ENCODE measurements at regions not wholly inside any gene's neighbourhood (a gene's known extent, or its start where the extent isn't known, plus 50 kb on each side); places are given as distances from the start of the nearest gene placed in this dataset.
A peak's percentile ranks its signal among the peaks of the same experiment; 100 is the strongest.
"Not testable (repeated sequence)": the region's sequence is repeated elsewhere in the genome, so short reads cannot be mapped to it uniquely, and the experiment has no call there.

DNA sequence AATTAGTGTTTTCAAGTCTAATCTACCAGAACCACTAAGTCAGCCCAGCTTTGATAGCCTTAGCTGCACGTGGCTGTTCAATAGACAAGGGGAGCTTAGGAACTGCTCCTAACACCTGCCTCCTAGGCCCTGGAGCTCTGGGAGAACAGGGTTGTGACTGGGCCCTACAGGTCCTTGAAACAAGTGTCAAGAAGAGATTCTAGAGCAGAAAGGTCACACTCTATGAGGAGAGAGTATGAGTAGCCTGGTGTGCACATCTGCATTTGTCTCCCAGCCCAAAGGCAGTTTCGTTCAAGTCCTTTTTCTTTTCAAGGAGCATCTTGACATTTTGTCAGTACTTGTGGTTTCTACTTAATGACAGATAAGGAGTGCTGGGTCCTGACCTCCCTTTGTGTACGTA, 206.1 kb downstream of the PRELID2 start:
- no peak overlapping the region for H3K27ac ChIP-seq (ENCODE audit: low read length)
- H3K36me3 ChIP-seq (ENCODE audit: control insufficient read depth, insufficient read depth, low read length), result no peaks in the 10 kb centered on the region
- H3K4me1 ChIP-seq (ENCODE audit: control insufficient read depth, insufficient read depth, low read length), result no peaks in the 10 kb centered on the region
- peaks cover 3% of the 10 kb centered on the region for H3K9me3 ChIP-seq (replicated peaks; ENCODE audit: control insufficient read depth, low read depth, low read length)
- WGBS (ENCODE audit: insufficient coverage), result 60% methylated on average over 1 of the region's 3 CpGs
- no peak overlapping the region for H3K4me3 ChIP-seq (ENCODE audit: low read length)
- DNase-seq, result no peak
- no peaks in the 10 kb centered on the region for H3K27me3 ChIP-seq (ENCODE audit: control insufficient read depth, insufficient read depth, low read length)

DNA sequence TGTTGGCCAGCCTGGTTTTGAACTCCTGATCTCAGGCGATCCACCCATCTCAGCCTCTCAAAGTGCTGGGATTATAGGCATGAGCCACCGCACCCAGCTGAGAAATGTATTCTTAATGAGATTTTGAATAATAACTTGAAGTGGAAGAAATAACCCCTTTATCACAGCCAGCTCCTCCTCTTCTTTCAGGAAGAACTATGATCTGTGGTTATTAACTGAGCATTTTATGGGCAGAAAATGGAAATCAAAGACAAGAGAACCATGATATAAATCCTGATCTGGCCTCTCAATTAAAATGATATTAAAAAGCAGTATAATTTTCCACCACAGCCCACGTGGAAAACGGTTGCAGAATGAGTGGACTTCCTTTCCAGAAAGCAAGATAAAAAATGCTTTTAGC, 206.6 kb downstream of the PRELID2 start:
- no CpG with 5 or more reads among the region's 4 CpGs for WGBS (ENCODE audit: insufficient coverage)
- H3K4me1 ChIP-seq (ENCODE audit: control insufficient read depth, insufficient read depth, low read length), result no peaks in the 10 kb centered on the region
- no peaks in the 10 kb centered on the region for H3K27me3 ChIP-seq (ENCODE audit: control insufficient read depth, insufficient read depth, low read length)
- no peaks in the 10 kb centered on the region for H3K36me3 ChIP-seq (ENCODE audit: control insufficient read depth, insufficient read depth, low read length)
- no peak overlapping the region for H3K27ac ChIP-seq (ENCODE audit: low read length)
- H3K4me3 ChIP-seq (ENCODE audit: low read length), result no peak overlapping the region
- DNase-seq, result no peak
- peaks cover 8% of the 10 kb centered on the region for H3K9me3 ChIP-seq (replicated peaks; ENCODE audit: control insufficient read depth, low read depth, low read length)

DNA sequence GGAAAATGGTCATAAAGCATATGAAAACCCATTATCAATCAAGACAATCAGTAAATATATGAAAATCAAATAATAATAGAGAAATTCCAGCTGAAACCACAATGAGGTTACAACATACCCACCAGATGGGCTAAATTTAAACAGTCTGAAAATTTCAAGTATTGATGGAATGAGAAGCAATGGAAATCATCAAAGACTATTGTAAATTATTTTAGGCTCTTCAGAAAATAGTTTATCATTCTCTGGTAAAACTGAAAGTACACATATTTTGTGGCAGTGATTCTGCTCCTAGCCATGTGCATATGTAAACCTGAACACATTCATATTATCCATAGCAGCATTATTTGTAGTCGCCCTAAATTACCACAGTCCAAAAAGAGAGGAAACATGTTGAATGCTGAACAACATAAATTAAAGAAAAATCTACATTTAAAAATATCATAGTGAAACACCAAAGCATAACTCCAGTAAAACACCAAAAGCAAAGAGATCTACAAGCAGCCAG, 215.3 kb downstream of the PRELID2 start:
- Histone ChIP-seq H3K36me3 (ENCODE audit: control insufficient read depth, insufficient read depth, low read length) (no peaks in the 10 kb centered on the region), H3K4me3 (ENCODE audit: low read length) (no peak overlapping the region), H3K4me1 (ENCODE audit: control insufficient read depth, insufficient read depth, low read length) (no peaks in the 10 kb centered on the region), H3K9me3 (replicated peaks; ENCODE audit: control insufficient read depth, low read depth, low read length) (peaks cover 16% of the 10 kb centered on the region), H3K27me3 (ENCODE audit: control insufficient read depth, insufficient read depth, low read length) (no peaks in the 10 kb centered on the region), H3K27ac (ENCODE audit: low read length) (no peak overlapping the region)
- DNase-seq, result no peak
- WGBS (ENCODE audit: insufficient coverage), result no CpG with 5 or more reads among the region's 1 CpG

- 100% methylated on average over 2 of the region's 7 CpGs for WGBS (ENCODE audit: insufficient coverage)
- not testable (repeated sequence) for H3K36me3 ChIP-seq (ENCODE audit: control insufficient read depth, insufficient read depth, low read length)
These were observed 218.4 kb downstream of the PRELID2 start for GRCh38 chr5:145616739-145617138.

DNA sequence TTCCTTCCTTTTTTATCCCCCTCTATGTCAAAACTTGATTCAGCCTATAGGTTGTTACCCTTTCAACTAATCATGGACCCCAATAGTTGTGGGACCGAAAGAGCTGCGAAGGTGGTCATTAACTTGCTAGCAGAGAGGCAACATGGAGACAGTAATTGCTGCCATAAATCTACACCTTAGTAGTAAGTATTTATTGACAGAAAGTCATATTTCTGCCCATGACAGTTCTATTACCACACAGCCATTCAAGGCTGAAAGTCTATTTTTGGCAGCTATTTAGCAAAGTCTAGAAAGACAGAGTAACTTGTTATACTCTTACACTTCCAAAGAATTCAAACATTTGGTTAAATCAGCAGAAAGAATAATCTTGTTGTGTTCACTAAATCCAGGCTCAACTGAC, 236.2 kb downstream of the PRELID2 start:
- Histone ChIP-seq H3K4me3 (ENCODE audit: low read length) (no peak overlapping the region), H3K4me1 (ENCODE audit: control insufficient read depth, insufficient read depth, low read length) (no peaks in the 10 kb centered on the region), H3K9me3 (replicated peaks; ENCODE audit: control insufficient read depth, low read depth, low read length) (no peaks in the 10 kb centered on the region), H3K27ac (ENCODE audit: low read length) (no peak overlapping the region), H3K36me3 (ENCODE audit: control insufficient read depth, insufficient read depth, low read length) (no peaks in the 10 kb centered on the region), H3K27me3 (ENCODE audit: control insufficient read depth, insufficient read depth, low read length) (no peaks in the 10 kb centered on the region)
- WGBS (ENCODE audit: insufficient coverage), result no CpG with 5 or more reads among the region's 2 CpGs
- no peak for DNase-seq

More at GRCh38 chr5:145616739-145617138, 218.4 kb downstream of the PRELID2 start:
- H3K9me3 ChIP-seq (replicated peaks; ENCODE audit: control insufficient read depth, low read depth, low read length); H3K4me1 ChIP-seq (ENCODE audit: control insufficient read depth, insufficient read depth, low read length); H3K27ac ChIP-seq (ENCODE audit: low read length); DNase-seq; H3K4me3 ChIP-seq (ENCODE audit: low read length); H3K27me3 ChIP-seq (ENCODE audit: control insufficient read depth, insufficient read depth, low read length): not testable (repeated sequence)

DNA sequence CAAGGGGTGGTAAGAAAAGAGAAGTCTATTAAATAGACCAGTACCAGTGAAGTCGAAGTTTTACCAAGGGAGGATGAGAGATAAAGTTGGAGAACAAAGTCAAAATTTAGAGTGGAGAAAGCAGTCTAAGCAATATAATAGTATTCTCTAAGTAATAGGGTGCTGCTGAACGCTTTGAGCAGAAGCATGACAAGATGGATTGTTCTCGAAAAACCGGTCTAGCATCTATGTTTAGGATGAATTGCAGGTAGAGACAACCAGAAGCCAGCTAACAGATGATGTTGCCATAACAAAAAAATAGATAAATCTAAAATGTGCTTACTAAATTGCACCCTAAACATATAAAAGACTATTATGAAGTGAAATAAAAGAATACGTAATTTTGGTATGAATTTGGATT, 237.0 kb downstream of the PRELID2 start:
- Histone ChIP-seq H3K27me3 (ENCODE audit: control insufficient read depth, insufficient read depth, low read length) (no peaks in the 10 kb centered on the region), H3K36me3 (ENCODE audit: control insufficient read depth, insufficient read depth, low read length) (no peaks in the 10 kb centered on the region), H3K4me3 (ENCODE audit: low read length) (no peak overlapping the region), H3K27ac (ENCODE audit: low read length) (no peak overlapping the region), H3K9me3 (replicated peaks; ENCODE audit: control insufficient read depth, low read depth, low read length) (no peaks in the 10 kb centered on the region), H3K4me1 (ENCODE audit: control insufficient read depth, insufficient read depth, low read length) (no peaks in the 10 kb centered on the region)
- 100% methylated on average over 1 of the region's 5 CpGs for WGBS (ENCODE audit: insufficient coverage)
- no peak for DNase-seq

DNA sequence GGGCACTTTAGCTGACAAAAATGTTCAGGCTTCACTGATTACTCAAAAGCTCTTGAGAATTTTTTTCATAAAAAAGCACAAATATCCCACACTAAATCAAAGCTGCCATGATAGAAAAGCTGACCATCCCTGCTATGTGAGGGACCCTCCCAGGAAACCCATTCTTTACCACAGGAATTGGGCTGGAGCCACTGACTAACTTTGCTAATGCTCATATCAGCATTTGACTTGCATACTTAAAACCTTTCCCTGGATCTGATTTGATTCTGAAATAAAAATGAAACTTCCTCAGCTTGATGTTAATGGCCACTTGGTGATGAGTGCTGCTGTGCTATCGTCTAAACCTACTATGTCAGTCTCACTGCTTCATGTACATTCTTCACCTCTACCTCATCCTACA, 243.6 kb downstream of the PRELID2 start:
- H3K4me3 ChIP-seq (ENCODE audit: low read length), result no peak overlapping the region
- H3K27me3 ChIP-seq (ENCODE audit: control insufficient read depth, insufficient read depth, low read length), result no peaks in the 10 kb centered on the region
- no peaks in the 10 kb centered on the region for H3K9me3 ChIP-seq (replicated peaks; ENCODE audit: control insufficient read depth, low read depth, low read length)
- no CpG with 5 or more reads among the region's 1 CpG for WGBS (ENCODE audit: insufficient coverage)
- no peaks in the 10 kb centered on the region for H3K4me1 ChIP-seq (ENCODE audit: control insufficient read depth, insufficient read depth, low read length)
- no peaks in the 10 kb centered on the region for H3K36me3 ChIP-seq (ENCODE audit: control insufficient read depth, insufficient read depth, low read length)
- H3K27ac ChIP-seq (ENCODE audit: low read length), result no peak overlapping the region
- DNase-seq, result no peak

- no peak overlapping the region for H3K27ac ChIP-seq (ENCODE audit: low read length)
- H3K4me1 ChIP-seq (ENCODE audit: control insufficient read depth, insufficient read depth, low read length), result no peaks in the 10 kb centered on the region
- DNase-seq, result no peak
- WGBS (ENCODE audit: insufficient coverage), result no CpG with 5 or more reads among the region's 2 CpGs
- no peak overlapping the region for H3K4me3 ChIP-seq (ENCODE audit: low read length)
- H3K27me3 ChIP-seq (ENCODE audit: control insufficient read depth, insufficient read depth, low read length), result no peaks in the 10 kb centered on the region
- H3K36me3 ChIP-seq (ENCODE audit: control insufficient read depth, insufficient read depth, low read length), result no peaks in the 10 kb centered on the region
- no peaks in the 10 kb centered on the region for H3K9me3 ChIP-seq (replicated peaks; ENCODE audit: control insufficient read depth, low read depth, low read length)
These were observed 246.1 kb downstream of the PRELID2 start for GRCh38 chr5:145589063-145589462.

DNA sequence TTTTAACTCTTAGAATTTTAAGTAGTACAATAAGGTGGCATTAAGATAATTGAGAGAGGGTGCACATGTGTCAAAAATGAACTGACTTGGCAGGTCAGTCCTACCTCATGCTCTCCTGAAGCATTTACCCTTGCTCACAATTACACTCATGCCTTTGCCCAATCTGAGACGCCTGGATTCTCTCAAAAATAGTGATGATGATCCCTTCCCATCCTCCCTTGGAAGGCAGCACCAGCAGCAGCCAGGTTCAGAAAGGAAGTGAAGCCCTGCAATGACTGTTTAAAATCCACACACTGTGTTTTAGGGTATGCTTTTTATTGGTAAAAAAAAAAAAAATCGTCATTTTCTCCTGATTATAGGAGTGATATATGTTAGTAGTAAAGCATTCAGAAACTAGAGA, 246.6 kb downstream of the PRELID2 start:
- Histone ChIP-seq H3K4me3 (ENCODE audit: low read length) (no peak overlapping the region), H3K27me3 (ENCODE audit: control insufficient read depth, insufficient read depth, low read length) (no peaks in the 10 kb centered on the region), H3K4me1 (ENCODE audit: control insufficient read depth, insufficient read depth, low read length) (no peaks in the 10 kb centered on the region), H3K36me3 (ENCODE audit: control insufficient read depth, insufficient read depth, low read length) (no peaks in the 10 kb centered on the region), H3K9me3 (replicated peaks; ENCODE audit: control insufficient read depth, low read depth, low read length) (no peaks in the 10 kb centered on the region), H3K27ac (ENCODE audit: low read length) (no peak overlapping the region)
- no CpG with 5 or more reads among the region's 2 CpGs for WGBS (ENCODE audit: insufficient coverage)
- DNase-seq, result no peak

DNA sequence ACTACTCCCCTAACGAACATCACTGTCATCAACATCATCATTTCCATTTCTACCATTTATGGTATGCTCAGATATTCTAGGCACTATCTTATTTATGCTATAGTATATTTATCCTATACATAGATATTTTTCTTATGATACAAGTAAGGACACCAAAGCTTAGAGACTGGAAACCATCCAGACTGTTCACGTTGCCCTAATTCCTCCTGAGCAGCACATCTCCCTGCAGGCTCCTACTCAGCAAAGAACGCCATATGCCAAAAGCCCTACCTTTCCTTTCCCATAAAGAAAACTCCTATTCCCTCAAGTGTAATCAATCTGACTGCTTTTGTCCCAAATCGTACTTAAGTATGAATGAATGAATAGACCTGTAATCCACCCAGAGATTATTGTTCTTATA, 247.0 kb downstream of the PRELID2 start:
- Histone ChIP-seq H3K36me3 (ENCODE audit: control insufficient read depth, insufficient read depth, low read length) (no peaks in the 10 kb centered on the region), H3K27me3 (ENCODE audit: control insufficient read depth, insufficient read depth, low read length) (no peaks in the 10 kb centered on the region), H3K4me1 (ENCODE audit: control insufficient read depth, insufficient read depth, low read length) (no peaks in the 10 kb centered on the region), H3K9me3 (replicated peaks; ENCODE audit: control insufficient read depth, low read depth, low read length) (no peaks in the 10 kb centered on the region), H3K4me3 (ENCODE audit: low read length) (no peak overlapping the region), H3K27ac (ENCODE audit: low read length) (no peak overlapping the region)
- WGBS (ENCODE audit: insufficient coverage), result 0% methylated on average over 1 of the region's 4 CpGs
- DNase-seq, result no peak

GRCh38 chr5:145587710-145588109, 247.4 kb downstream of the PRELID2 start:
- Histone ChIP-seq H3K27ac (ENCODE audit: low read length) (no peak overlapping the region), H3K27me3 (ENCODE audit: control insufficient read depth, insufficient read depth, low read length) (no peaks in the 10 kb centered on the region), H3K4me3 (ENCODE audit: low read length) (no peak overlapping the region), H3K9me3 (replicated peaks; ENCODE audit: control insufficient read depth, low read depth, low read length) (no peaks in the 10 kb centered on the region), H3K36me3 (ENCODE audit: control insufficient read depth, insufficient read depth, low read length) (no peaks in the 10 kb centered on the region), H3K4me1 (ENCODE audit: control insufficient read depth, insufficient read depth, low read length) (no peaks in the 10 kb centered on the region)
- DNase-seq, result peak; percentile 71
- WGBS (ENCODE audit: insufficient coverage), result 20% methylated on average over 1 of the region's 1 CpG
